Activated naive CD8-positive, alpha-beta T cell treated with anti-CD3 and anti-CD28 coated beads, Interleukin-2, amount 10 ng/mL, durations not matched to agents 7 days and 5 days (primary cell): ENCODE measurements at regions not wholly inside any gene's neighbourhood (a gene's known extent, or its start where the extent isn't known, plus 50 kb on each side); places are given as distances from the start of the nearest gene placed in this dataset.

ENCODE experiments used
- ATAC-seq: fragments of 150-1000 bp; cut with Tn5 transposase; one replicate; pipeline ENCODE4 v1.10.0; 2021; ENCODE audit warnings: low read depth, moderate library complexity
- POLR2A ChIA-PET: fragments of 350-600 bp; sonication (Branson Sonifier 250); formaldehyde crosslinking; loops from one replicate; lab custom pipeline; 2021; ENCODE audit warnings: antibody characterized with exemption; lab: Charles Lee
- DNase-seq: peaks from one replicate; pipeline ENCODE4 v3.0.0; 2021
- H3K27ac Mint-ChIP-seq: one replicate; pipeline ENCODE4 v1.8.0; 2022; ENCODE audit warnings: mild to moderate bottlenecking, mixed read lengths
- H3K27me3 Mint-ChIP-seq: one replicate; pipeline ENCODE4 v1.8.0; 2022; ENCODE audit warnings: mild to moderate bottlenecking, moderate library complexity, mixed read lengths
- H3K36me3 Mint-ChIP-seq: one replicate; pipeline ENCODE4 v1.8.0; 2021; ENCODE audit warnings: mild to moderate bottlenecking, mixed read lengths
- H3K4me1 Mint-ChIP-seq: one replicate; pipeline ENCODE4 v1.8.0; 2021; ENCODE audit warnings: mixed read lengths
- H3K4me3 Mint-ChIP-seq: one replicate; pipeline ENCODE4 v1.8.0; 2022; ENCODE audit warnings: mild to moderate bottlenecking, moderate library complexity, mixed read lengths
- H3K9me3 Mint-ChIP-seq: one replicate; pipeline ENCODE4 v1.8.0; 2021; ENCODE audit warnings: mixed read lengths

GRCh38 chr3:152193673-152194267 is 75.0 kb upstream of the MBNL1 start:
- POLR2A ChIA-PET, result interaction anchor here (0.7 to 2.2 kb wide), 11 partner anchors 10 to 1647 kb away, joined by 3 to 24 read pairs (median 5); partner anchors contain the start of genes EIF2A, MBNL1 and SERP1
- peak overlapping the region; percentile 87 for H3K27ac Mint-ChIP-seq
- DNase-seq (no peak), ATAC-seq (peak; percentile 64)
- H3K36me3 Mint-ChIP-seq, result no peaks in the 10 kb centered on the region
- H3K4me3 Mint-ChIP-seq, result peak overlapping the region; percentile 86
- peaks cover 67% of the 10 kb centered on the region for H3K4me1 Mint-ChIP-seq
- H3K9me3 Mint-ChIP-seq, result no peaks in the 10 kb centered on the region
- H3K27me3 Mint-ChIP-seq, result no peaks in the 10 kb centered on the region

GRCh38 chr3:152195206-152195605 is 73.5 kb upstream of the MBNL1 start:
- Mint-ChIP-seq H3K9me3 (no peaks in the 10 kb centered on the region), H3K27ac (peak overlapping the region; percentile 74), H3K36me3 (no peaks in the 10 kb centered on the region), H3K4me1 (peaks cover 71% of the 10 kb centered on the region), H3K27me3 (no peaks in the 10 kb centered on the region), H3K4me3 (peak overlapping the region; percentile 63)
- no peak for DNase-seq
- POLR2A ChIA-PET, result interaction anchor here (10.0 to 12.2 kb wide), 2 partner anchors 48 to 76 kb away, joined by 126 to 132 read pairs; partner anchors contain the start of gene MBNL1
- no peak for ATAC-seq

- no peak for ATAC-seq
- H3K27me3 Mint-ChIP-seq, result no peaks in the 10 kb centered on the region
- peaks cover 68% of the 10 kb centered on the region for H3K4me1 Mint-ChIP-seq
- no peaks in the 10 kb centered on the region for H3K36me3 Mint-ChIP-seq
- no peak for DNase-seq
- H3K27ac Mint-ChIP-seq, result peak overlapping the region; percentile 96
- no peaks in the 10 kb centered on the region for H3K9me3 Mint-ChIP-seq
- POLR2A ChIA-PET, result interaction anchor here (0.9 to 12.2 kb wide), 3 partner anchors 23 to 74 kb away, joined by 4 to 132 read pairs (median 126); partner anchors contain the start of gene MBNL1
- H3K4me3 Mint-ChIP-seq, result peak overlapping the region; percentile 87
Measured at GRCh38 chr3:152196782-152197181, 71.9 kb upstream of the MBNL1 start.

GRCh38 chr3:152197451-152197850 is 71.3 kb upstream of the MBNL1 start:
- Mint-ChIP-seq H3K4me1 (peaks cover 62% of the 10 kb centered on the region), H3K9me3 (no peaks in the 10 kb centered on the region), H3K4me3 (peak overlapping the region; percentile 80), H3K27me3 (no peaks in the 10 kb centered on the region), H3K27ac (peak overlapping the region; percentile 85), H3K36me3 (no peaks in the 10 kb centered on the region)
- DNase-seq (no peak), ATAC-seq (no peak)
- POLR2A ChIA-PET, result interaction anchor here (0.7 to 12.2 kb wide), 8 partner anchors 21 to 79 kb away, joined by 3 to 132 read pairs (median 4); partner anchors contain the start of gene MBNL1

GRCh38 chr3:152197937-152198336 is 70.8 kb upstream of the MBNL1 start:
- DNase-seq (no peak), ATAC-seq (no peak)
- Mint-ChIP-seq H3K9me3 (no peaks in the 10 kb centered on the region), H3K27me3 (no peaks in the 10 kb centered on the region), H3K36me3 (no peaks in the 10 kb centered on the region), H3K4me3 (peak overlapping the region; percentile 80), H3K4me1 (peaks cover 61% of the 10 kb centered on the region), H3K27ac (peak overlapping the region; percentile 85)
- POLR2A ChIA-PET, result interaction anchor here (0.7 to 12.2 kb wide), 9 partner anchors 11 to 79 kb away, joined by 3 to 132 read pairs (median 3); partner anchors contain the start of gene MBNL1

- ATAC-seq (no peak), DNase-seq (no peak)
- Mint-ChIP-seq H3K9me3 (no peaks in the 10 kb centered on the region), H3K4me3 (peak overlapping the region; percentile 80), H3K27ac (peak overlapping the region; percentile 85), H3K36me3 (no peaks in the 10 kb centered on the region), H3K27me3 (no peaks in the 10 kb centered on the region), H3K4me1 (peaks cover 55% of the 10 kb centered on the region)
- POLR2A ChIA-PET, result interaction anchor here (0.7 to 12.2 kb wide), 9 partner anchors 10 to 81 kb away, joined by 3 to 132 read pairs (median 4); partner anchors contain the start of gene MBNL1
Measured at GRCh38 chr3:152198665-152199064, 70.1 kb upstream of the MBNL1 start.

- POLR2A ChIA-PET, result interaction anchor here (0.8 to 12.2 kb wide), 6 partner anchors 19 to 80 kb away, joined by 3 to 132 read pairs (median 5); partner anchors contain the start of gene MBNL1
- H3K4me1 Mint-ChIP-seq, result peaks cover 52% of the 10 kb centered on the region
Measured at GRCh38 chr3:152199102-152199840, 69.5 kb upstream of the MBNL1 start.

GRCh38 chr3:152200476-152201420 is 68.0 kb upstream of the MBNL1 start:
- no peaks in the 10 kb centered on the region for H3K27me3 Mint-ChIP-seq
- peak; percentile 25 for ATAC-seq
- H3K4me3 Mint-ChIP-seq, result peak overlapping the region; percentile 80
- H3K27ac Mint-ChIP-seq, result peak overlapping the region; percentile 85
- H3K36me3 Mint-ChIP-seq, result peaks cover 3% of the 10 kb centered on the region
- POLR2A ChIA-PET, result interaction anchor here (0.6 to 12.2 kb wide), 6 partner anchors 9 to 1497 kb away, joined by 3 to 132 read pairs (median 4); partner anchors contain the start of genes ERICH6 and MBNL1
- no peaks in the 10 kb centered on the region for H3K9me3 Mint-ChIP-seq
- H3K4me1 Mint-ChIP-seq, result peaks cover 53% of the 10 kb centered on the region
- DNase-seq, result no peak

More at GRCh38 chr3:152199102-152199840, 69.5 kb upstream of the MBNL1 start:
- DNase-seq (no peak), ATAC-seq (peak; percentile 28)
- Mint-ChIP-seq H3K4me3 (peak overlapping the region; percentile 80), H3K36me3 (no peaks in the 10 kb centered on the region), H3K27ac (peak overlapping the region; percentile 85), H3K27me3 (no peaks in the 10 kb centered on the region), H3K9me3 (no peaks in the 10 kb centered on the region)

- ATAC-seq (no peak), DNase-seq (no peak)
- POLR2A ChIA-PET, result interaction anchor here (1.0 to 12.2 kb wide), 6 partner anchors 16 to 76 kb away, joined by 3 to 132 read pairs (median 16); partner anchors contain the start of gene MBNL1
- peaks cover 47% of the 10 kb centered on the region for H3K4me1 Mint-ChIP-seq
- peak overlapping the region; percentile 81 for H3K4me3 Mint-ChIP-seq
- peaks cover 2% of the 10 kb centered on the region for H3K9me3 Mint-ChIP-seq
- H3K27ac Mint-ChIP-seq, result peak overlapping the region; percentile 81
- H3K36me3 Mint-ChIP-seq, result peaks cover 17% of the 10 kb centered on the region
- no peaks in the 10 kb centered on the region for H3K27me3 Mint-ChIP-seq
Measured at GRCh38 chr3:152202976-152203626, 65.6 kb upstream of the MBNL1 start.

GRCh38 chr3:152203652-152204051 is 65.1 kb upstream of the MBNL1 start:
- no peak for DNase-seq
- H3K4me3 Mint-ChIP-seq, result peak overlapping the region; percentile 81

GRCh38 chr3:152204218-152204617 is 64.5 kb upstream of the MBNL1 start:
- DNase-seq, result no peak
- H3K4me3 Mint-ChIP-seq, result peak overlapping the region; percentile 76
- H3K27ac Mint-ChIP-seq, result peak overlapping the region; percentile 64
- POLR2A ChIA-PET, result interaction anchor here (0.8 to 12.2 kb wide), 9 partner anchors 10 to 77 kb away, joined by 3 to 132 read pairs (median 5); partner anchors contain the start of gene MBNL1
- peaks cover 24% of the 10 kb centered on the region for H3K36me3 Mint-ChIP-seq
- H3K27me3 Mint-ChIP-seq, result no peaks in the 10 kb centered on the region
- peaks cover 46% of the 10 kb centered on the region for H3K4me1 Mint-ChIP-seq
- H3K9me3 Mint-ChIP-seq, result peaks cover 5% of the 10 kb centered on the region
- ATAC-seq, result no peak

More at GRCh38 chr3:152203652-152204051, 65.1 kb upstream of the MBNL1 start:
- no peak for ATAC-seq
- H3K36me3 Mint-ChIP-seq, result peaks cover 21% of the 10 kb centered on the region
- POLR2A ChIA-PET, result interaction anchor here (0.8 to 12.2 kb wide), 8 partner anchors 10 to 78 kb away, joined by 3 to 132 read pairs (median 4); partner anchors contain the start of gene MBNL1
- no peaks in the 10 kb centered on the region for H3K27me3 Mint-ChIP-seq
- peaks cover 3% of the 10 kb centered on the region for H3K9me3 Mint-ChIP-seq
- peaks cover 46% of the 10 kb centered on the region for H3K4me1 Mint-ChIP-seq
- H3K27ac Mint-ChIP-seq, result peak overlapping the region; percentile 81
